ENCODE measurements at regions not wholly inside any gene's neighbourhood (a gene's known extent, or its start where the extent isn't known, plus 50 kb on each side); places are given as distances from the start of the nearest gene placed in this dataset.

GRCh38 chr9:87088621-87089365 lies 141.5 kb upstream of the GAS1 start:
- Histone ChIP-seq H4K20me1 (replicated peaks in 1 of 2; ENCODE audit: control insufficient read depth in 1 of 2, insufficient read depth in 2 of 2, low read length in 2 of 2) (no peaks in the 10 kb centered on the region), H3K36me3 (ENCODE audit: control insufficient read depth in 2 of 4, insufficient read depth in 4 of 4, low read length in 3 of 4) (no peaks in the 10 kb centered on the region), H3K4me1 (replicated peaks in 1 of 4; ENCODE audit: control insufficient read depth in 3 of 4, insufficient read depth in 4 of 4, low read length in 3 of 4) (no peaks in the 10 kb centered on the region), H3K9me3 (ENCODE audit: insufficient read depth in 2 of 2, low read depth in 1 of 2, low read length in 1 of 2) (no peaks in the 10 kb centered on the region), H3K23me2 (ENCODE audit: low read depth, low read length) (no peaks in the 10 kb centered on the region), H2AFZ (ENCODE audit: low read length) (no peak overlapping the region), H2BK5ac (ENCODE audit: low read depth, low read length) (no peak overlapping the region), H3K14ac (ENCODE audit: insufficient read length) (no peak overlapping the region), H3K27ac (ENCODE audit: low read depth, low read length) (no peak overlapping the region), H2BK12ac (ENCODE audit: low read depth, low read length) (no peak overlapping the region), H3K9ac (replicated peaks in 1 of 4; ENCODE audit: extremely low read depth in 1 of 4, low read depth in 3 of 4, low read length in 3 of 4) (no peak overlapping the region), H4K5ac (ENCODE audit: insufficient read length, low read depth, low read length) (no peak overlapping the region), H2BK15ac (ENCODE audit: low read length) (no peak overlapping the region), H3K4me2 (ENCODE audit: insufficient read depth in 1 of 2, low read depth in 2 of 2, low read length in 2 of 2) (no peak overlapping the region), H3K27me3 (replicated peaks in 1 of 4; ENCODE audit: control insufficient read depth in 3 of 4, extremely low read depth in 1 of 4, insufficient read depth in 3 of 4, low read length in 3 of 4) (no peaks in the 10 kb centered on the region), H2BK20ac (ENCODE audit: low read length) (no peak overlapping the region), H3K56ac (replicated peaks; ENCODE audit: insufficient read length, low read depth, low read length) (no peak overlapping the region), H3K23ac (ENCODE audit: insufficient read length) (no peak overlapping the region), H3K79me1 (ENCODE audit: low read depth, low read length) (no peaks in the 10 kb centered on the region), H3K18ac (ENCODE audit: extremely low read depth, low read length) (no peak overlapping the region), H4K8ac (ENCODE audit: extremely low read depth, insufficient read depth, low read length) (no peak overlapping the region), H3K4ac (replicated peaks; ENCODE audit: insufficient read length, low read depth, low read length) (no peak overlapping the region), H4K91ac (replicated peaks; ENCODE audit: insufficient read length, low read length) (no peak overlapping the region), H2AK5ac (ENCODE audit: low read depth, low read length) (no peak overlapping the region), H3K79me2 (ENCODE audit: control insufficient read depth in 1 of 2, insufficient read depth in 2 of 2, low read length in 2 of 2) (no peaks in the 10 kb centered on the region), H3K4me3 (ENCODE audit: extremely low read depth in 1 of 4, insufficient read depth in 2 of 4, low read depth in 3 of 4, low read length in 4 of 4) (no peak overlapping the region), H2BK120ac (replicated peaks; ENCODE audit: low read depth, low read length) (no peak overlapping the region)
- ChIA-PET POLR2A (ENCODE audit: partially characterized antibody) (no interaction called here), CTCF (ENCODE audit: partially characterized antibody) (interaction anchor here (1.0 to 2.3 kb wide), 5 partner anchors 9 to 451 kb away, joined by 3 to 6 read pairs (median 3); no protein-coding TSS in a partner anchor)
- DNase-seq (ENCODE audit: low read depth in 1 of 2, low spot score in 2 of 2) (no peak), FAIRE-seq (no peak)
- WGBS, 2 experiments (ENCODE audit: extremely low coverage in 1 of 2, insufficient coverage in 1 of 2, insufficient read length in 1 of 2, insufficient replicate concordance in 2 of 2, low coverage in 1 of 2, low lambda C conversion rate in 2 of 2, missing lambda C conversion rate in 1 of 2), result 83% methylated on average over 5 of the region's 5 CpGs; no CpG with 5 or more reads in 1 of the 2 experiments
- TF ChIP-seq TBP (IDR thresholded peaks at IDR 0.05; ENCODE audit: low read depth, low read length) (no peak), HDAC2 (IDR thresholded peaks at IDR 0.05; ENCODE audit: borderline replicate concordance in 1 of 2, low read depth in 2 of 2, low read length in 2 of 2) (no peak), POLR2A (IDR thresholded peaks at IDR 0.05; ENCODE audit: control extremely low read depth in 1 of 2, low read depth in 2 of 2, low read length in 2 of 2) (no peak), YY1 (IDR thresholded peaks at IDR 0.05; ENCODE audit: low read depth, low read length) (no peak), SP2 (IDR thresholded peaks at IDR 0.05; ENCODE audit: low read length) (no peak), ASH2L (IDR thresholded peaks at IDR 0.05; ENCODE audit: low read length) (no peak), JUND (IDR thresholded peaks at IDR 0.05; ENCODE audit: low read length) (no peak), TEAD4 (IDR thresholded peaks at IDR 0.05; ENCODE audit: low read depth, low read length) (no peak), CBX5 (IDR thresholded peaks at IDR 0.05; ENCODE audit: low read depth, low read length) (no peak), RNF2 (IDR thresholded peaks at IDR 0.05; ENCODE audit: borderline replicate concordance, low read depth, low read length, missing control alignments, poor library complexity, severe bottlenecking) (no peak), KDM1A (IDR thresholded peaks at IDR 0.05; ENCODE audit: borderline replicate concordance, low read length) (no peak), TAF7 (optimal IDR thresholded peaks at IDR 0.05; ENCODE audit: borderline replicate concordance, low read depth, low read length) (no peak)
